Endothelial cell of umbilical vein (primary cell): ENCODE measurements at regions not wholly inside any gene's neighbourhood (a gene's known extent, or its start where the extent isn't known, plus 50 kb on each side); places are given as distances from the start of the nearest gene placed in this dataset.

Experiments used
- BruUV-seq: library from RNA; stranded (reverse); fragments of 400-500 nt; replicated peaks from 2 replicates; lab custom pipeline; 2021; lab: Mats Ljungman, UMichigan
- CTCF ChIA-PET: fragments of 300-600, 350-600 bp; sonication (Branson Sonifier 250); formaldehyde crosslinking; loops from one replicate; lab custom pipeline; 2021; ENCODE audit warnings: antibody characterized with exemption, inconsistent platforms; lab: Charles Lee
- POLR2A ChIA-PET: fragments of 300-600, 350-600 bp; sonication (Branson Sonifier 250); formaldehyde crosslinking; loops from one replicate; lab custom pipeline; 2021; ENCODE audit warnings: antibody characterized with exemption, inconsistent platforms; lab: Charles Lee
- DNase-seq: peaks from one replicate; pipeline ENCODE4 v3.0.0-alpha.2; 2011; ENCODE audit warnings: low read depth, low spot score
- FAIRE-seq: peaks from 2 replicates; lab custom pipeline; 2011; peaks lifted over from hg19 to GRCh38; lab: Jason Lieb, UNC
- H2AFZ ChIP-seq: 2 replicates; pipeline ENCODE4 v1.6.0; 2012; ENCODE audit warnings: low read depth, low read length, control low read depth, inconsistent platforms
- H3K27ac ChIP-seq: 2 replicates; pipeline ENCODE4 v1.5.1; 2011; ENCODE audit warnings: low read depth, mild to moderate bottlenecking, control low read depth, low read length, moderate library complexity; ENCODE audit not compliant: insufficient read depth
- H3K27me3 ChIP-seq, 2 experiments: 2 replicates each; pipeline versions ENCODE4 v1.6.0 to v1.6.1; 2011; ENCODE audit warnings: low read length in 2 of 2, mixed read lengths in 1 of 2; ENCODE audit not compliant: control insufficient read depth in 2 of 2, insufficient read depth in 2 of 2
- H3K36me3 ChIP-seq, 2 experiments: 2 replicates in 1 of 2; 3 replicates in 1 of 2; pipeline ENCODE4 v1.5.1; 2011; ENCODE audit warnings: low read length in 2 of 2, mild to moderate bottlenecking in 1 of 2, moderate library complexity in 1 of 2; ENCODE audit not compliant: control insufficient read depth in 2 of 2, insufficient read depth in 2 of 2; ENCODE audit errors: extremely low read depth in 1 of 2
- H3K4me1 ChIP-seq: 3 replicates; pipeline ENCODE4 v1.5.1; 2011; ENCODE audit warnings: mild to moderate bottlenecking, low read length; ENCODE audit not compliant: control insufficient read depth, insufficient read depth; ENCODE audit errors: extremely low read depth
- H3K4me2 ChIP-seq: 2 replicates; pipeline ENCODE4 v1.6.1; 2011; ENCODE audit warnings: low read length, control low read depth, mixed read lengths; ENCODE audit not compliant: insufficient read depth
- H3K4me3 ChIP-seq, 3 experiments: fragments of 200-600 bp in 1 of 3; sonication (generic), shearing (Covaris generic) in 1 of 3; replicated peaks in 1 of 3; 2 replicates each; pipeline ENCODE4 v1.5.1; 2011 to 2016; ENCODE audit warnings: control low read depth in 3 of 3, low read length in 3 of 3, mild to moderate bottlenecking in 2 of 3, inconsistent platforms in 1 of 3, low read depth in 1 of 3, moderate library complexity in 1 of 3; ENCODE audit not compliant: insufficient read depth in 1 of 3
- H3K79me2 ChIP-seq: 2 replicates; pipeline ENCODE4 v1.6.0; 2012; ENCODE audit warnings: low read length, inconsistent platforms; ENCODE audit not compliant: control insufficient read depth, insufficient read depth
- H3K9ac ChIP-seq: replicated peaks from 2 replicates; pipeline ENCODE3; 2011; ENCODE audit warnings: low read length, control low read depth; ENCODE audit not compliant: insufficient read depth; ENCODE audit errors: extremely low read depth
- H3K9me1 ChIP-seq: replicated peaks from 3 replicates; pipeline ENCODE4 v1.6.0; 2011; ENCODE audit warnings: mild to moderate bottlenecking, low read length; ENCODE audit not compliant: control insufficient read depth, insufficient read depth; ENCODE audit errors: extremely low read depth
- H3K9me3 ChIP-seq: replicated peaks from 2 replicates; pipeline ENCODE4 v1.5.1; 2012; ENCODE audit warnings: low read length, inconsistent platforms; ENCODE audit not compliant: control insufficient read depth, insufficient read depth
- H4K20me1 ChIP-seq: replicated peaks from 2 replicates; pipeline ENCODE3; 2011; ENCODE audit warnings: mild to moderate bottlenecking, low read length; ENCODE audit not compliant: control insufficient read depth, insufficient read depth; ENCODE audit errors: extremely low read depth
- CTCF ChIP-seq, 2 donors: IDR thresholded peaks; 1 replicate in 1 of 2; 2 replicates in 1 of 2; pipeline ENCODE4 v1.5.1; 2011; ENCODE audit warnings: low read length in 2 of 2, mild to moderate bottlenecking in 2 of 2, moderate library complexity in 2 of 2, control low read depth in 1 of 2, inconsistent platforms in 1 of 2, low read depth in 1 of 2; ENCODE audit not compliant: insufficient read depth in 1 of 2; ENCODE audit errors: extremely low read depth in 1 of 2
- EZH2 ChIP-seq: IDR thresholded peaks from 2 replicates; pipeline ENCODE4 v1.6.1; 2012; ENCODE audit warnings: borderline replicate concordance, low read depth, mild to moderate bottlenecking, moderate library complexity, low read length, inconsistent platforms; ENCODE audit not compliant: severe bottlenecking
- FOS ChIP-seq: IDR thresholded peaks from 2 replicates; pipeline ENCODE4 v1.6.1; 2011; ENCODE audit warnings: mild to moderate bottlenecking, low read length, moderate library complexity, borderline replicate concordance; ENCODE audit not compliant: insufficient read depth
- GATA2 ChIP-seq: IDR thresholded peaks from 2 replicates; pipeline ENCODE4 v1.7.0; 2011; ENCODE audit warnings: low read depth, mild to moderate bottlenecking, moderate library complexity, mixed read lengths, low read length; ENCODE audit not compliant: insufficient read length, insufficient read depth
- JUN ChIP-seq: IDR thresholded peaks from 2 replicates; pipeline ENCODE4 v1.6.1; 2011; ENCODE audit warnings: borderline replicate concordance, low read depth; ENCODE audit not compliant: insufficient read length, insufficient read depth
- MAX ChIP-seq: IDR thresholded peaks from 2 replicates; pipeline ENCODE4 v1.6.1; 2011; ENCODE audit not compliant: insufficient read depth, insufficient read length
- MYC ChIP-seq: IDR thresholded peaks from one replicate; pipeline ENCODE4 v1.6.1; 2011; ENCODE audit warnings: mild to moderate bottlenecking, low read depth, low read length
- POLR2A ChIP-seq: IDR thresholded peaks from 2 replicates; pipeline ENCODE4 v1.6.1; 2012; ENCODE audit warnings: low read depth, mild to moderate bottlenecking, control low read depth, low read length
- POLR2AphosphoS5 ChIP-seq: IDR thresholded peaks from 2 replicates; pipeline ENCODE4 v1.6.1; 2012; ENCODE audit warnings: low read depth, mild to moderate bottlenecking, control low read depth, low read length, moderate library complexity; ENCODE audit not compliant: insufficient read depth
- dilution Hi-C: fragments of 300-500 bp; cut with MboI; formaldehyde crosslinking; loops from one replicate; pipeline ENCODE4 v1.15.0; 2019; ENCODE audit warnings: low sequenced_read_pairs; ENCODE audit not compliant: extremely low pct_ligation_motif_present
- intact Hi-C: fragments of 100-400 bp; cut with micrococcal nuclease; formaldehyde crosslinking; loops from one replicate; pipeline ENCODE4 v1.10.0; 2022

- Histone ChIP-seq H3K36me3 (no peaks in the 10 kb centered on the region), H3K4me1 (no peaks in the 10 kb centered on the region), H4K20me1 (no peaks in the 10 kb centered on the region), H3K79me2 (no peaks in the 10 kb centered on the region), H3K4me3 (no peak overlapping the region), H3K9me1 (no peaks in the 10 kb centered on the region), H2AFZ (no peak overlapping the region), H3K9me3 (no peaks in the 10 kb centered on the region), H3K27me3 (no peaks in the 10 kb centered on the region), H3K4me2 (no peak overlapping the region), H3K9ac (no peak overlapping the region), H3K27ac (no peak overlapping the region)
- CTCF ChIA-PET, result no interaction called here
- BruUV-seq, result no TSS peak
- no peak for TF ChIP-seq FOS
- TF ChIP-seq GATA2, result no peak
- TF ChIP-seq CTCF (IDR thresholded peaks at IDR 0.05; ENCODE audit: extremely low read depth in 1 of 2, insufficient read depth in 1 of 2, low read depth in 1 of 2, low read length in 2 of 2), result no peak
- no peak for TF ChIP-seq MYC
- no peak for TF ChIP-seq POLR2AphosphoS5
- no peak for FAIRE-seq
- no peak for DNase-seq
- intact Hi-C loops (no loop called here), dilution Hi-C loops (no loop called here)
- POLR2A ChIA-PET, result no interaction called here
Observed at GRCh38 chr6:90967471-90967870, 380.6 kb upstream of the MAP3K7 start.

- ChIA-PET POLR2A (no interaction called here), CTCF (no interaction called here)
- Histone ChIP-seq H3K79me2 (no peaks in the 10 kb centered on the region), H3K9ac (no peak overlapping the region), H3K27ac (no peak overlapping the region), H2AFZ (no peak overlapping the region), H3K4me3 (no peak overlapping the region), H3K9me1 (no peaks in the 10 kb centered on the region), H3K9me3 (no peaks in the 10 kb centered on the region), H3K36me3 (no peaks in the 10 kb centered on the region), H3K4me1 (no peaks in the 10 kb centered on the region), H3K4me2 (no peak overlapping the region), H4K20me1 (no peaks in the 10 kb centered on the region), H3K27me3 (no peaks in the 10 kb centered on the region)
- FAIRE-seq (no peak), DNase-seq (no peak)
- intact Hi-C loops (no loop called here), dilution Hi-C loops (no loop called here)
- TF ChIP-seq JUN (no peak), POLR2AphosphoS5 (no peak), MAX (no peak), MYC (no peak), EZH2 (no peak), POLR2A (no peak), GATA2 (no peak), CTCF (IDR thresholded peaks at IDR 0.05; ENCODE audit: extremely low read depth in 1 of 2, insufficient read depth in 1 of 2, low read depth in 1 of 2, low read length in 2 of 2) (no peak), FOS (no peak)
- BruUV-seq, result no TSS peak
Observed at GRCh38 chr6:90960324-90960723, 373.5 kb upstream of the MAP3K7 start.
